ENCODE measurements at regions not wholly inside any gene's neighbourhood (a gene's known extent, or its start where the extent isn't known, plus 50 kb on each side); places are given as distances from the start of the nearest gene placed in this dataset.

- DNase-seq (ENCODE audit: low read depth): no peak
- TF ChIP-seq, protein P1, sequence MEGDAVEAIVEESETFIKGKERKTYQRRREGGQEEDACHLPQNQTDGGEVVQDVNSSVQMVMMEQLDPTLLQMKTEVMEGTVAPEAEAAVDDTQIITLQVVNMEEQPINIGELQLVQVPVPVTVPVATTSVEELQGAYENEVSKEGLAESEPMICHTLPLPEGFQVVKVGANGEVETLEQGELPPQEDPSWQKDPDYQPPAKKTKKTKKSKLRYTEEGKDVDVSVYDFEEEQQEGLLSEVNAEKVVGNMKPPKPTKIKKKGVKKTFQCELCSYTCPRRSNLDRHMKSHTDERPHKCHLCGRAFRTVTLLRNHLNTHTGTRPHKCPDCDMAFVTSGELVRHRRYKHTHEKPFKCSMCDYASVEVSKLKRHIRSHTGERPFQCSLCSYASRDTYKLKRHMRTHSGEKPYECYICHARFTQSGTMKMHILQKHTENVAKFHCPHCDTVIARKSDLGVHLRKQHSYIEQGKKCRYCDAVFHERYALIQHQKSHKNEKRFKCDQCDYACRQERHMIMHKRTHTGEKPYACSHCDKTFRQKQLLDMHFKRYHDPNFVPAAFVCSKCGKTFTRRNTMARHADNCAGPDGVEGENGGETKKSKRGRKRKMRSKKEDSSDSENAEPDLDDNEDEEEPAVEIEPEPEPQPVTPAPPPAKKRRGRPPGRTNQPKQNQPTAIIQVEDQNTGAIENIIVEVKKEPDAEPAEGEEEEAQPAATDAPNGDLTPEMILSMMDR (IDR thresholded peaks at IDR 0.05; ENCODE audit: insufficient read depth, low read length): no peak
- no peak overlapping the region for H3K4me3 ChIP-seq (ENCODE audit: low read depth, low read length)
Observed at GRCh38 chr3:24831221-24831620, 336.6 kb upstream of the THRB start.

DNA sequence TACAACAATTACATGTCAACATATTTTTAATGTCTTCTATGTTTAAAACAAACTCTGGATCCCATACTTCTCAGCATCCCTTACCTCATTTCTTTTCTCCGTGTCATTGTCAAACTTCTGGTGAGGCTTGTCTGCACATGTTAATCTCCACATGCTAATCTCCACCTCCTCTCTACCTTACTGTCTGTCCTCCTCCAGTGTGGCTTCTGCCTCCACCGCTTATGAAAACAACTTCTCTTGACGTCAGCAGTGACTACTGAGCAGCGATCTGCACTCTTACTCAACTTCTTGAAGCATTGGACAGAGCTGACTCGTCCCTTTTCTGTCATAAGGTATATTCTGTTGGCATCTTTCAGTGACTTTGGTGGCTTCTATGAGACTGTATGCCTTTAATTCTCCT, 338.2 kb upstream of the THRB start:
- TF ChIP-seq, protein P1 (IDR thresholded peaks at IDR 0.05; ENCODE audit: insufficient read depth, low read length): no peak
- DNase-seq (ENCODE audit: low read depth): no peak
- H3K4me3 ChIP-seq (ENCODE audit: low read depth, low read length): no peak overlapping the region

DNA sequence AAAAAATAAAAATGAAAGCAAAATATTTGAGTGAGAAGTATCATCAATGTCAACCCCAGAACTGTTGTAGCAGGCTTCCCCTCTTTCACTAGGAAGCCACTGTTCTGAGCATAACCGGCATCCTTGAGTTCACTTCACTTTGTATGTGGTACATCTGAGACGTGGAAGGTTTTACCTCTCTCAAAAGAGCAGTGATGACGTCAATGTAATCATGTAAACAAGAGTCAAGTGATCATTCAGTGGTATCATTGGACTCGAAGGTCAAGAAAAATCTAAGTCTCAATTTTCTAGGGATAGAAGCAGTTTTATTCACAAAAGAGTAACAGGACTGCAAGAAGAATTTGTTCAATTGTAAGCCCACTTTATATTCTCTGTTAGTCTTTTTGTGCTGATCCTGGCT, 339.8 kb upstream of the THRB start:
- no peak for DNase-seq (ENCODE audit: low read depth)
- TF ChIP-seq, protein P1 (IDR thresholded peaks at IDR 0.05; ENCODE audit: insufficient read depth, low read length): no peak
- no peak overlapping the region for H3K4me3 ChIP-seq (ENCODE audit: low read depth, low read length)

GRCh38 chr3:24835510-24835909, 340.9 kb upstream of the THRB start:
- DNase-seq (ENCODE audit: low read depth): no peak
- H3K4me3 ChIP-seq (ENCODE audit: low read depth, low read length): no peak overlapping the region
- TF ChIP-seq, protein P1 (IDR thresholded peaks at IDR 0.05; ENCODE audit: insufficient read depth, low read length): no peak

DNA sequence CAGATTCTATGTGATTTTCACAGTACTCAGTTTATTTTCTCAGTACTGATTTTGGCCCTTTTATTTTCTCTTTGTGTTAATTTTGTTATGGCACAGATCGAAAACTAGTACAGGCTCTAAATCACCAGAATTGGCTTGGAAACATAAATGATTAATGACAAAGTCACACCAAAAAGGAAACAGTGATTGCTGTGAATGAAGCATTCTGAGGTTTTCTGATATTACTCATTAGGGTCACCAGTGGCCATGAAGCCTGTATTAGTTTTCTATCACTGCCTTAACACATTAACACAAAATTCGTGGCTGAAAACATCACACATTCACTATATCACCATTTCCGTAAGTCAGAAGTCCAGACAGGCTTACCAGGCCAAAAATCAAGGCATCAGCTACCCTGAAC, 343.0 kb upstream of the THRB start:
- no peak for DNase-seq (ENCODE audit: low read depth)
- TF ChIP-seq, protein P1 (IDR thresholded peaks at IDR 0.05; ENCODE audit: insufficient read depth, low read length): no peak
- no peak overlapping the region for H3K4me3 ChIP-seq (ENCODE audit: low read depth, low read length)

DNA sequence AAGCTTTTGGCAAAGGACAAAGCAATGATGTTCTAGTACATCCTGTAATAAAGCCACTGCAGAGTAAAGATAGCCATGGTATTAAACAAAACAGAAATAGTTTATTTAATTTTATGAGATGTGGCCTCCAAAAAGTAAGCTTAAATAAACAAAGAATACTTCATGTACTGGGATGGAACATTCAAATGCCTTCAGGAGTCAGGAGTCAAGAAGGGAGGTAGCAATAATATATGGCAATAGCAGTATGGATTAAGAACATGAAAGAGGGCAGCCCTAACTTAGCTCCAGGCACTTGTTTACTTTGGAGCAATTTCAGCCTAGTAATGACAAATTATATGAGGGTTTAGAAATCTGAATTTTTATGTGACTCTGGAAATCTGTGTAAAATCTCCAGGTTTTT, 343.9 kb upstream of the THRB start:
- H3K4me3 ChIP-seq (ENCODE audit: low read depth, low read length): no peak overlapping the region
- no peak for DNase-seq (ENCODE audit: low read depth)
- TF ChIP-seq, protein P1 (IDR thresholded peaks at IDR 0.05; ENCODE audit: insufficient read depth, low read length): no peak

DNA sequence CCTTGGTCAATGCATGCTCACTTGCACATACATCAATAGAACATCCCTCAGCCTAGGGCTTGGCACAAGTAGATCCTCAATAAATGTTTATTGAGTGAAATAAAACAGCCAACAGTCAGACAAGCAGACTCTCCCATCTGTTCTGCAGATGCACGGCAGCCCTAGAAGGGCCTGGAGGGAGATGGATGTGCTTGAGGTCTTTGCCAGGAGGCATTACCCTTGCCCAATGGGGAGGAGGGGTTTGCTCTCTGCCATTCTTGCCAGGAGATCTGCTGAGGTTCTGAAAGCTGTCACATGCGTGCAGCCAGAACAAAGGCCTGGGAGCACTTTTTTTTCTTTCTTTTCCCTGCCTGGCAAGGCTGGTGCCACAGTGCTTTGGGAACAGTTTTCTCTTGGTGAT, 349.3 kb upstream of the THRB start:
- TF ChIP-seq, protein P1 (IDR thresholded peaks at IDR 0.05; ENCODE audit: insufficient read depth, low read length): no peak
- no peak for DNase-seq (ENCODE audit: low read depth)
- no peak overlapping the region for H3K4me3 ChIP-seq (ENCODE audit: low read depth, low read length)
